NCI-H748 (cell line): ENCODE measurements at regions not wholly inside any gene's neighbourhood (a gene's known extent, or its start where the extent isn't known, plus 50 kb on each side); places are given as distances from the start of the nearest gene placed in this dataset.
A peak's percentile ranks its signal among the peaks of the same experiment; 100 is the strongest.
"Not testable (repeated sequence)": the region's sequence is repeated elsewhere in the genome, so short reads cannot be mapped to it uniquely, and the experiment has no call there.

Experiments
- DNase-seq: peaks from one replicate; lab custom pipeline; 2025; ENCODE audit not compliant: unreplicated experiment; lab: John Stamatoyannopoulos, UW

DNA sequence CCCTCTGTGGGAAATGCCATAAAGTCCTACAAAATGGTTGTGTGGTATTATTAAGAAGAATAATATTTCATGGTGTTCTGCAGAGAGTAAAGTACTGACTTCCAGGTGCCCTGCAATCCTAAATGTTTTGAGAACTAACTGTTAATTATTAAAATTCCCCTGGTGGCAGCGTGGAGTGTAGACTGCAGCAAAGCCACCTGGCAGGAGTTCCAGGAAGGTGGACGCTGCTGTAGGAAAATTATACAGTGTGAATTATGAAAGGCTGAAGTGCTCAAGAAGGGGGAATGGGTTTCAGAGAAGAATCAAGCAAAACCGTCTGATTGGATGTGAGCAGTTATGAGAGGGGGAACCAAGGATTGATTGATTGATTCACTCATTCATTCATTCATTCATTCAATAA, 572.4 kb upstream of the PPP2R3A start:
- DNase-seq, result no peak

GRCh38 chr3:135393898-135394525, 571.5 kb upstream of the PPP2R3A start:
- DNase-seq, result no peak

DNA sequence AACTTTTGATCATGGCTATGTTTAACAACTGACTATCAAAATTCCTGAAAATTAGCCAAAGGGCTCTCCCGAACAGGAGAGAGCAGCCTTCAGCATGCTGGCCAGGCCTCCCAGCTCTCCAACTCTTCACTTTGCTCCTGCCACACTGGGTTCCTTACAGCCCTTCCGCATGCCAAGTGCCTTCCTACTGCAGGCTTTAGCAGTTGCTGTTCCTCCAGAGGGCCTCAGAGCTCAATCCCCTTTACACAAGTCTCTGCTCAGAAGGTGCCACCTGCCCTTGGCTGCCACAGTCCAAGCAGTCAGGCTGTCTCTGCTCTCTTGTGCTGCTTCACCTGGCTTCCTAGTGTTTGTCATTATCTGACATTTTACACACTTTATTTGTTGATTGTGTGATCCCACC, 553.1 kb upstream of the PPP2R3A start:
- DNase-seq, result peak; percentile 82

DNA sequence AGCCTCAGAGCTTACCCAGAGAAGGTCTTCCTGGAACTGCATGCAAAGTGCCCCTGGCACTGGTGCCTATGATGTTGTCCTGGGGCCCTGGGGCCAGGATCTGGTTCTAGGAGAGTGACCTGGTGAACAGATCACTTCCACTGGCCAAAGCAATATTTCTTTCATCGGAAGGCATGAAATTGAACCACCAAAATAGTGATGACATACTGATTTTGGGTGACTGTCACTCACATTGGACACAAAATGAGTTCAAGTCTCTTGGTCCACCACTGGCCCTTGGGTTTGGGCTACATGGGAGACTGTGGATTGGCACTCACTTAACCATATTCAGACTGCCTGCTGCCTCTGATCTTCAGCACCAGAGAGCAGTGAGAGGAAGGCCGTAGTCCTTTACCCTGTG, 549.3 kb upstream of the PPP2R3A start:
- DNase-seq, result no peak

GRCh38 chr3:135419155-135419554, 546.4 kb upstream of the PPP2R3A start:
- no peak for DNase-seq

- DNase-seq, result no peak
Observed at GRCh38 chr3:135426508-135426907, 539.0 kb upstream of the PPP2R3A start.

GRCh38 chr3:135432402-135432801, 533.1 kb upstream of the PPP2R3A start:
- DNase-seq, result no peak

DNA sequence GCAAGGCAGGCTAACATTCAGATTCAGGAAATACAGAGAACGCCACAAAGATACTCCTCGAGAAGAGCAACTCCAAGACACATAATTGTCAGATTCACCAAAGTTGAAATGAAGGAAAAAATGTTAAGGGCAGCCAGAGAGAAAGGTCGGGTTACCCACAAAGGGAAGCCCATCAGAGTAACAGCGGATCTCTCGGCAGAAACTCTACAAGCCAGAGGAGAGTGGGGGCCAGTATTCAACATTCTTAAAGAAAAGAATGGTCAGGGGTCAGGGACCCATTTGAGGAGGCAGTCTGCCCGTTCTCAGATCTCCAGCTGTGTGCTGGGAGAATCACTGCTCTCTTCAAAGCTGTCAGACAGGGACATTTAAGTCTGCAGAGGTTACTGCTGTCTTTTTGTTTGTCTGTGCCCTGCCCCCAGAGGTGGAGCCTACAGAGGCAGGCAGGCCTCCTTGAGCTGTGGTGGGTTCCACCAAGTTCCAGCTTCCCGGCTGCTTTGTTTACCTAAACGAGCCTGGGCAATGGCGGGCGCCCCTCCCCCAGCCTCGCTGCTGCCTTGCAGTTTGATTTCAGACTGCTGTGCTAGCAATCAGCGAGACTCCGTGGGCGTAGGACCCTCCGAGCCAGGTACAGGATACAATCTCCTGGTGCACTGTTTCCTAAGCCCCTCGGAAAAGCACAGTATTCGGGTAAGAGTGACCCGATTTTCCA, 526.5 kb upstream of the PPP2R3A start:
- DNase-seq, result not testable (repeated sequence)

DNA sequence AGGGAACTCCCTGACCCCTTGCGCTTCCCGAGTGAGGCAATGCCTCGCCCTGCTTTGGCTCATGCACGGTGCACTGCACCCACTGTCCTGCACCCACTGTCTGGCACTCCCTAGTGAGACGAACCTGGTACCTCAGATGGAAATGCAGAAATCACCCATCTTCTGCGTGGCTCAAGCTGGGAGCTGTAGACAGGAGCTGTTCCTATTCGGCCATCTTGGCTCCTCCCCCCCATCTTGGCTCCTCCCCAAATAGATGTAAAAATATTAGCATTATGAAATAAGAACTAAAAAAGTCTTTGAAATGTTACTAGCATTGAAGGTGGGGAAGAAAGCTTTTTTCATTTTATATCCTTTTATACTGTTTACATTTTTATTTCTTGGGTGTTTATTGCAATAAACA, 525.9 kb upstream of the PPP2R3A start:
- DNase-seq, result not testable (repeated sequence)

DNA sequence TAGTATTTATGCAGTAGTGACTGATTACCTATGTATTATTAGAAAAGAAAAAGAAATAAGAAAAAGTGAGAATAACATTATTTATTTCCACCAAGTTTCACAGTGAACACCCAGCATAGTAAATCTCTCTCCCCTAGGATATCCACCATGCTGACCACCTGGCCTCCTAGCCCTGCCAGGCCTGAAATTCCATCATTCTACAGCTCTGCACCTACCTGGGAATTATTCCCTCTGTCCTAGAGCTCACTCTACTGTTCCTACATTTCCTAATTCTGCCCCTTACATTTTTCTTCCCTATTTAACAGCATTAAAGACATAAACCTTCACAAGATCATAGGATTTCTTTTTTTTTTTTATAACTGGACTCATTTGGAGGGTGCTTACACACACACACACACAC, 525.3 kb upstream of the PPP2R3A start:
- DNase-seq, result no peak

GRCh38 chr3:135440746-135441145, 524.8 kb upstream of the PPP2R3A start:
- DNase-seq, result no peak

DNA sequence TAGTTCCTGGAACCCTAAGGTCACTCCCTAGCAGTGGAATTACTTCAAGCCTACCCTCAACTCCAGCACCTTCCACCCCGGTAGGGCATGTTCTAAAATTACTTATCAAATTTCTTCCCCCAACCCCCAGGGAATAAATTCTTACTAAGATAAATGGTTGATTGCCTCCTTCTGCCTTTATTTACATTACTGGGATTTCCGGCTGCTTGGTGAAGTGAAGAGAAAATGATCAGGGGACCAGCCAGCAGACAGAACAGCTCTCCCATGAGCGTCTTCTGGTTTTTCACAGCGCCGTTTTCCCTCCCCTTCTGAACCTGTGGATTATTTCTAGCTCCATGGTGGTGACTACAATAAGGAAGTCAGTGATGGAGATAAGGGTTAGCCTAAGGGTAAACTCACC, 521.5 kb upstream of the PPP2R3A start:
- DNase-seq, result no peak

DNA sequence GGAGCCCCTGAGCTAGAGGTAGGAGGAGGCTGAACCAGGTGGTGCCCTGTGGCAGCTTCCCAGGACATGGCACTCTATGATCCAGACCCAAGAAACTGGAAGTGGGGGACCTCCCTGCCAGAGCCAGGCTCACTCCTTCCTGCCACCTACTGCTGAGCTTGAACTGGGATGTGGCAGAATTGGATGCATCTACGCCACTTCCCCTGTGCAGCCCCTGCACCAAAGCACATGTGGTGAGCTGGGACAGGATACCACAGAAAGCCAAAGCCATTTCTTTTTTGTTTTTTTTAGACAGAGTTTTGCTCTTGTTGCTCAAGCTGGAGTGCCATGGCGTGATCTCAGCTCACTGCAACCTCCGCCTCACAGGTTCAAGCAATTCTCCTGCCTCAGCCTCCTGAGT, 518.0 kb upstream of the PPP2R3A start:
- DNase-seq, result no peak

DNA sequence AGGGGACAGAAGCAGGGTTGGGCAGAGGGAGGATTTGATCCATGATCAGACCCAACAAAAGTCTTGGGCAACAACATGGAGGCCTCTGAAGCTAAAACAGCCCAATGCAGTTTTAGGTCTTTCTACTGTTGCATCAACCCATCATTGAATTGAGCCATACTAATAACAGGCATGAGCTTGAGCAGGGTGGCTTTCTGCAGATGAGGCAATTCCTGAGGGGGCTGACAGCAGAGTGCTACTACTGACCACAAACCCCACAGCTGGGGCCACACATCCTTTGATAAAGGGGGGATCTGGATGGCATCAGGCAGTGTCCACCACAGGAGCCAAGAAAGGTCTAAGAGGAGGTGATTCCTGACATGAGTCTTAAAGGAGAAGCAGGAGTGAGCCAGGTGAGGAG, 517.0 kb upstream of the PPP2R3A start:
- no peak for DNase-seq

DNA sequence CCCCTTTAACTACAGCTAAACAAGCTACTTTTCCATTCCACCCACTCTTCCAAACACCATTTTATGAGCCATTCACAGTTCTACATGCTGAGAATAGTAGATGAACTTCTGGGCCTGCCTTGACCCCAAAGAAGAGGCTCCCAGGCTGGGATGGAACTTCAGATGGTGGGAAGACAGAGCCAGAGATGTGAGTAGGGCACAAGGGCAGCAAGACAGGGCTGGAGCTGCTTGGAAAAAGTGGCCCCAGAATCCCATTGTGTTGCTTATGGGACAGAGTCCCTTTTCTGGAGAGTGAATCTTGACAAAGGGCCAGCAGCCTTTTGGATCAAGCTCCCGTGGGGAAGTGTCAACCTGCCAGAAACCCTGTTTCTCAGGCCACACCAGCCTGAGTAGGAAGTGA, 516.5 kb upstream of the PPP2R3A start:
- no peak for DNase-seq

DNA sequence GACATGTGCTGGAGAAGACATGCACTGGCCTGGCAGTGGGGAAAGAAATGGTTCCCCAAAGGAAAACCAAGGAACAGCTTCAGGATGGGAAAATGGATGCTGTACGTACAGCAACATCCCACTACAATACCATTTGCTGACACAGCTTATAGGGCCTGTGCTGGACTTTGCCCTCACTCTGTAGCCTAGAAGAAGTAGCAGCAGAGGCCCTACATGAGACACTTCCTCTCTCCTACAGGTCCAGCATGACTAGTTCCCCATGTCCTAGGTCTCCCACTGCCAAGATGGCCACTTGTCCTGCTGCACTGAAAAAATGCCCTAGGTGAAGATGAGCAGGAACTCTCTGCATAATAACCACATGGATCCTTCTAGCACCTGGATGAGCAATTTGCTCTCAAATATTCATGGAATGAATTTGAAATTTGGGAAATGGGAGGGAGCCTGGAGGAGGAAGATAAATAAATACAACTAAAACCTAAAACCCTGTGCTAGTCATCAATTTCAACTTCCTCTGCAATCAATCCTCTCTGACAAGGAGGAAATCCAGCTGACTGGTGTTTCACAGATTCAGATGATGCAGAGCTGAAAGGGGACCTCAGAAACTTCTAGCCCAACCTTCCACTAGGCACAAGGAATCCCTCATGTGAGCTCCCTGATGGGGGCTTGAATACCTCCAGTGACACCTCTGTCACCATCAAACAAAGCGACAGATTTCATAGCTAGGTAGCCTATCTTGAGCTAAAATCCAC, 514.3 kb upstream of the PPP2R3A start:
- no peak for DNase-seq

GRCh38 chr3:135452881-135453280, 512.6 kb upstream of the PPP2R3A start:
- DNase-seq, result no peak

- no peak for DNase-seq
Observed at GRCh38 chr3:135453326-135453725, 512.2 kb upstream of the PPP2R3A start.

DNA sequence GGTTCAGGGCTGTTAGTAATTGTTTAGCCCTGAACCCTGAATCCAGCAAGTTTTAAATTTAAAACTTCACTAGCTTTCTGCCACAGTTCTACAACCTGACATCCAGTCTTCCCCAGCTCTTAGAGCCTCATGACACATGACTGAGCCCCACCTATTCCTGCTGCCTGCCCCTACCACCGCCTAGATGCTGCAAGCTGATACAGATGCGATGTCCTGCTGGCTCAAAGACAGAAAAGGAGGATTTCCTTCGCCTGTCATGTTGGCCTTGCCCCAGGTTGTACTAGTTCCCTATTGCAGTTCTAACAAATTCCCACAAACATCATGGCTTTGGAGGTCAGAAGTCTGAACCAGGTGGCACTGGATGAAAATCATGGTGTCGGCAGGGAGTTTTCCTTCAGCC, 510.6 kb upstream of the PPP2R3A start:
- DNase-seq, result no peak

- DNase-seq, result peak; percentile 94
Observed at GRCh38 chr3:135456108-135456790, 509.3 kb upstream of the PPP2R3A start.

DNA sequence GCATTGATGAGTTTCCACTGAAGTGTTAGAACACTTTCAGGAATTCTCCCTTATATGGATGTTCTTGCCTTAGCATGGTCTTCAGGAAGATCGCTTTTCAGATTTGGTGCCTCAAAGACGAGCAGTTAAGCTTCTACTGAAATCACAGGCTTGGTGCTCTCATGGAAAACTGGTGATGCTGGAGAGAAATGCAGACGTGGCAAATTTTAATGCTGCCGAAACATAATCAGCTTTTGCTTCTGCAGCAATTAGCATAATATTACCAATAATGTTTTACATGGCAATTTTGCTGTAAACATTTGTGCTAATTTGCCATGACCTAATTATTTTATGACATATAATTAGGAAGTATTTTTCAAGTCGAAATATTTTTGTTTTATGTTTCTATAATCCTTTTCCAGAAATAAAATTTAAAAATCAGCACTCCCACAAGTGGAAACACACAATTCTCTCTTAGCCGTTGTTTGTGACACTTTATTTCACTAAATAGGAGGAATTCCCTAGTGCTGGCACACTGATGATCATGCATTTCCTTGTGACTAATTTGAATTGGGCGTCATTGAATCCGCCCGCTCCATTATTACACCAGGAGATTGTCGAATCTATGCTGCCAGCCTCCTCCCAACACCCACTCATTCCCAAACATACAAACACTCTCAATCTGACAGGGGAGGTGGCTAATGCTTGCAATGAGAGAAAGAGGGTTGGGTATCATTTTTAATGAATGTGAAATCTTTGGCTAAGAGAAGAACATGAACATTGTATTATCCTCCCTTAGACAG, 506.8 kb upstream of the PPP2R3A start:
- no peak for DNase-seq
